Hepatocyte (in vitro differentiated cells): ENCODE measurements at regions not wholly inside any gene's neighbourhood (a gene's known extent, or its start where the extent isn't known, plus 50 kb on each side); places are given as distances from the start of the nearest gene placed in this dataset.

Experiments
- EZH2 ChIP-seq: fragments of 200-600 bp; sonication (generic); IDR thresholded peaks from 2 replicates; pipeline ENCODE4 v1.6.1; 2016; ENCODE audit warnings: antibody characterized with exemption, mild to moderate bottlenecking, borderline replicate concordance
- EZH2phosphoT487 ChIP-seq: fragments of 200-600 bp; sonication (generic); IDR thresholded peaks from one replicate; pipeline ENCODE4 v1.6.1; 2018; ENCODE audit warnings: antibody characterized with exemption, mild to moderate bottlenecking, low read depth, moderate library complexity; ENCODE audit not compliant: unreplicated experiment, severe bottlenecking
- TF ChIP-seq, protein P1 (sequence below): fragments of 200-600 bp; sonication (generic); IDR thresholded peaks from 2 replicates; pipeline ENCODE4 v1.5.1; 2016; ENCODE audit warnings: antibody characterized with exemption, mild to moderate bottlenecking; ENCODE audit not compliant: poor library complexity

GRCh38 chr5:121108725-121109124, 644.6 kb downstream of the PRR16 start:
- TF ChIP-seq EZH2 (no peak), EZH2phosphoT487 (no peak)
- TF ChIP-seq, protein P1, sequence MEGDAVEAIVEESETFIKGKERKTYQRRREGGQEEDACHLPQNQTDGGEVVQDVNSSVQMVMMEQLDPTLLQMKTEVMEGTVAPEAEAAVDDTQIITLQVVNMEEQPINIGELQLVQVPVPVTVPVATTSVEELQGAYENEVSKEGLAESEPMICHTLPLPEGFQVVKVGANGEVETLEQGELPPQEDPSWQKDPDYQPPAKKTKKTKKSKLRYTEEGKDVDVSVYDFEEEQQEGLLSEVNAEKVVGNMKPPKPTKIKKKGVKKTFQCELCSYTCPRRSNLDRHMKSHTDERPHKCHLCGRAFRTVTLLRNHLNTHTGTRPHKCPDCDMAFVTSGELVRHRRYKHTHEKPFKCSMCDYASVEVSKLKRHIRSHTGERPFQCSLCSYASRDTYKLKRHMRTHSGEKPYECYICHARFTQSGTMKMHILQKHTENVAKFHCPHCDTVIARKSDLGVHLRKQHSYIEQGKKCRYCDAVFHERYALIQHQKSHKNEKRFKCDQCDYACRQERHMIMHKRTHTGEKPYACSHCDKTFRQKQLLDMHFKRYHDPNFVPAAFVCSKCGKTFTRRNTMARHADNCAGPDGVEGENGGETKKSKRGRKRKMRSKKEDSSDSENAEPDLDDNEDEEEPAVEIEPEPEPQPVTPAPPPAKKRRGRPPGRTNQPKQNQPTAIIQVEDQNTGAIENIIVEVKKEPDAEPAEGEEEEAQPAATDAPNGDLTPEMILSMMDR: no peak
